ENCODE measurements at regions not wholly inside any gene's neighbourhood (a gene's known extent, or its start where the extent isn't known, plus 50 kb on each side); places are given as distances from the start of the nearest gene placed in this dataset.

GRCh38 chrX:11881485-11882170 is 123.6 kb downstream of the MSL3 start (continued):
- TF ChIP-seq IRF3 (IDR thresholded peaks at IDR 0.05; ENCODE audit: low read depth, low read length) (no peak), EP300 (IDR thresholded peaks at IDR 0.05; ENCODE audit: borderline replicate concordance in 1 of 2, low read depth in 1 of 2, low read length in 1 of 2) (no peak), SMC3 (IDR thresholded peaks at IDR 0.05; ENCODE audit: low read depth, low read length) (no peak), TEAD4 (IDR thresholded peaks at IDR 0.05; ENCODE audit: borderline replicate concordance, insufficient read depth) (no peak)

- Histone ChIP-seq H3K4me3 (ENCODE audit: low read depth in 2 of 2, low read length in 1 of 2) (no peak overlapping the region), H3K27me3 (ENCODE audit: insufficient read depth) (no peaks in the 10 kb centered on the region), H3K27ac (ENCODE audit: low read depth in 2 of 2, low read length in 1 of 2) (no peak overlapping the region), H3F3A (replicated peaks; ENCODE audit: insufficient read depth) (no peaks in the 10 kb centered on the region), H3K4me1 (ENCODE audit: control insufficient read depth in 1 of 2, insufficient read depth in 2 of 2, low read depth in 1 of 2, low read length in 1 of 2) (no peaks in the 10 kb centered on the region), H2AFZ (ENCODE audit: low read depth) (no peak overlapping the region), H3K9ac (no peak overlapping the region), H3K9me3 (no peaks in the 10 kb centered on the region), H4K20me1 (ENCODE audit: insufficient read depth) (no peaks in the 10 kb centered on the region), H3K36me3 (replicated peaks in 1 of 2; ENCODE audit: control insufficient read depth in 1 of 2, insufficient read depth in 2 of 2, low read length in 1 of 2) (no peaks in the 10 kb centered on the region), H3K9me2 (no peaks in the 10 kb centered on the region), H3K79me2 (ENCODE audit: insufficient read depth) (no peaks in the 10 kb centered on the region), H3K4me2 (no peak overlapping the region)
- DNase-seq, result no peak
- ChIA-PET CTCF (no interaction called here), POLR2A (no interaction called here)
- WGBS (ENCODE audit: low lambda C conversion rate), result 0% methylated on average over 1 of the region's 1 CpG
- TF ChIP-seq IRF3 (IDR thresholded peaks at IDR 0.05; ENCODE audit: low read depth, low read length) (no peak), NFIC (IDR thresholded peaks at IDR 0.05; ENCODE audit: borderline replicate concordance) (no peak), TCF12 (IDR thresholded peaks at IDR 0.05) (no peak), MXI1 (IDR thresholded peaks at IDR 0.05; ENCODE audit: low read depth, low read length) (no peak), CTCF (IDR thresholded peaks at IDR 0.05) (no peak), RXRA (IDR thresholded peaks at IDR 0.05; ENCODE audit: borderline replicate concordance, low read depth) (no peak), JUND (IDR thresholded peaks at IDR 0.05) (no peak), EP300 (IDR thresholded peaks at IDR 0.05; ENCODE audit: borderline replicate concordance in 1 of 2, low read depth in 1 of 2, low read length in 1 of 2) (no peak), USF2 (IDR thresholded peaks at IDR 0.05; ENCODE audit: borderline replicate concordance, low read depth, low read length) (no peak), TEAD4 (IDR thresholded peaks at IDR 0.05; ENCODE audit: borderline replicate concordance, insufficient read depth) (no peak), RCOR1 (IDR thresholded peaks at IDR 0.05; ENCODE audit: low read length) (no peak), FOSL2 (IDR thresholded peaks at IDR 0.05; ENCODE audit: borderline replicate concordance, low read depth) (no peak), YY1 (IDR thresholded peaks at IDR 0.05; ENCODE audit: low read depth) (no peak), POLR2AphosphoS5 (IDR thresholded peaks at IDR 0.05; ENCODE audit: low read depth, low read length) (no peak), USF1 (IDR thresholded peaks at IDR 0.05; ENCODE audit: borderline replicate concordance, low read depth) (no peak), SMC3 (IDR thresholded peaks at IDR 0.05; ENCODE audit: low read depth, low read length) (no peak), SIN3A (IDR thresholded peaks at IDR 0.05; ENCODE audit: borderline replicate concordance, low read depth, low read length) (no peak), REST (IDR thresholded peaks at IDR 0.05; ENCODE audit: low read depth, low read length) (no peak)
These were observed 128.7 kb downstream of the MSL3 start for GRCh38 chrX:11886745-11887144.
